KMS-11 (cell line): ENCODE measurements at regions not wholly inside any gene's neighbourhood (a gene's known extent, or its start where the extent isn't known, plus 50 kb on each side); places are given as distances from the start of the nearest gene placed in this dataset.

Experiments used
- H2AFZ ChIP-seq: fragments of 200-600 bp; sonication (generic); 2 replicates; pipeline ENCODE4 v1.6.1; 2016; ENCODE audit warnings: antibody characterized with exemption, mixed run types, low read depth
- H3K27ac ChIP-seq: fragments of 200-600 bp; sonication (generic); 2 replicates; pipeline ENCODE4 v1.6.1; 2016; ENCODE audit warnings: mild to moderate bottlenecking, mixed run types
- H3K27me3 ChIP-seq: fragments of 200-600 bp; sonication (generic); 2 replicates; pipeline ENCODE4 v1.6.1; 2017; ENCODE audit warnings: mild to moderate bottlenecking, low read depth, mixed run types, moderate library complexity; ENCODE audit not compliant: insufficient read depth
- H3K36me3 ChIP-seq: fragments of 200-600 bp; sonication (generic); 2 replicates; pipeline ENCODE4 v1.6.1; 2017; ENCODE audit warnings: mild to moderate bottlenecking, mixed run types; ENCODE audit not compliant: insufficient read depth
- H3K4me1 ChIP-seq: fragments of 200-600 bp; sonication (generic); 2 replicates; pipeline ENCODE4 v1.6.1; 2016; ENCODE audit warnings: mild to moderate bottlenecking, low read depth, mixed run types; ENCODE audit not compliant: poor library complexity, severe bottlenecking
- H3K4me2 ChIP-seq: fragments of 200-600 bp; sonication (generic); 2 replicates; pipeline ENCODE4 v1.7.0; 2016; ENCODE audit warnings: mild to moderate bottlenecking, mixed run types
- H3K4me3 ChIP-seq: fragments of 200-600 bp; sonication (generic); IDR thresholded peaks from 2 replicates; pipeline ENCODE4 v1.6.1; 2017; ENCODE audit warnings: low read depth, low read length, mixed read lengths; ENCODE audit not compliant: insufficient read depth
- H3K79me2 ChIP-seq: fragments of 200-600 bp; sonication (generic); 2 replicates; pipeline ENCODE4 v1.6.1; 2016; ENCODE audit warnings: low read depth, mixed run types; ENCODE audit not compliant: insufficient read depth
- H3K9ac ChIP-seq: fragments of 200-600 bp; sonication (generic); 2 replicates; pipeline ENCODE4 v1.6.1; 2016; ENCODE audit warnings: mild to moderate bottlenecking, mixed run types
- H4K20me1 ChIP-seq: fragments of 200-600 bp; sonication (generic); 2 replicates; pipeline ENCODE4 v1.6.1; 2016; ENCODE audit warnings: mild to moderate bottlenecking, mixed run types; ENCODE audit not compliant: insufficient read depth
- TF ChIP-seq, protein P1 (sequence below): fragments of 200-600 bp; sonication (generic); conservative IDR thresholded peaks from 2 replicates; pipeline ENCODE4 v1.6.1; 2017; ENCODE audit warnings: low read depth, mild to moderate bottlenecking, antibody characterized with exemption, low read length, moderate library complexity, mixed read lengths

DNA sequence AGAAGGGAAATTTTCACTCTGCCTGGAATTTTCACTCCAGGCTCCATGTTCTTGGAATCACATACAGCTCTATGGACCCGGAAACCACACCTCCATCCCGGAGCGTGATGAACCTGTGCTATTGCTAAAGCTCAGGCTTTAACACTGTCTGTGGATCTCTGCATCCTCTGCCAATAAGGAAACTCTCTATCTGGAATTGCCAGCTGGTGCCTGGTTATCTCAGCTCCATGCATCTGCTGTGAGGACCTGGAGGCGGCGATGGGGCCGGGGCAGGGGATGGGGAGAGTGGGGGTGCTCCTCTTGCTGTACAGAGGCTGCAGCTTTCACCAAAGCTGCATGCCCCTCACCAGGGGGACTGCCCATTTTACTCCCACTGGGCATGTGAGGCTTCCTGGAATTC is 754.0 kb upstream of the SOX11 start:
- Histone ChIP-seq H2AFZ (no peak overlapping the region), H3K4me2 (no peak overlapping the region), H4K20me1 (no peaks in the 10 kb centered on the region), H3K27ac (no peak overlapping the region), H3K36me3 (no peaks in the 10 kb centered on the region), H3K4me1 (no peaks in the 10 kb centered on the region), H3K27me3 (no peaks in the 10 kb centered on the region), H3K79me2 (no peaks in the 10 kb centered on the region), H3K9ac (no peak overlapping the region), H3K4me3 (no peak overlapping the region)
- TF ChIP-seq, protein P1, sequence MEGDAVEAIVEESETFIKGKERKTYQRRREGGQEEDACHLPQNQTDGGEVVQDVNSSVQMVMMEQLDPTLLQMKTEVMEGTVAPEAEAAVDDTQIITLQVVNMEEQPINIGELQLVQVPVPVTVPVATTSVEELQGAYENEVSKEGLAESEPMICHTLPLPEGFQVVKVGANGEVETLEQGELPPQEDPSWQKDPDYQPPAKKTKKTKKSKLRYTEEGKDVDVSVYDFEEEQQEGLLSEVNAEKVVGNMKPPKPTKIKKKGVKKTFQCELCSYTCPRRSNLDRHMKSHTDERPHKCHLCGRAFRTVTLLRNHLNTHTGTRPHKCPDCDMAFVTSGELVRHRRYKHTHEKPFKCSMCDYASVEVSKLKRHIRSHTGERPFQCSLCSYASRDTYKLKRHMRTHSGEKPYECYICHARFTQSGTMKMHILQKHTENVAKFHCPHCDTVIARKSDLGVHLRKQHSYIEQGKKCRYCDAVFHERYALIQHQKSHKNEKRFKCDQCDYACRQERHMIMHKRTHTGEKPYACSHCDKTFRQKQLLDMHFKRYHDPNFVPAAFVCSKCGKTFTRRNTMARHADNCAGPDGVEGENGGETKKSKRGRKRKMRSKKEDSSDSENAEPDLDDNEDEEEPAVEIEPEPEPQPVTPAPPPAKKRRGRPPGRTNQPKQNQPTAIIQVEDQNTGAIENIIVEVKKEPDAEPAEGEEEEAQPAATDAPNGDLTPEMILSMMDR, result no peak

DNA sequence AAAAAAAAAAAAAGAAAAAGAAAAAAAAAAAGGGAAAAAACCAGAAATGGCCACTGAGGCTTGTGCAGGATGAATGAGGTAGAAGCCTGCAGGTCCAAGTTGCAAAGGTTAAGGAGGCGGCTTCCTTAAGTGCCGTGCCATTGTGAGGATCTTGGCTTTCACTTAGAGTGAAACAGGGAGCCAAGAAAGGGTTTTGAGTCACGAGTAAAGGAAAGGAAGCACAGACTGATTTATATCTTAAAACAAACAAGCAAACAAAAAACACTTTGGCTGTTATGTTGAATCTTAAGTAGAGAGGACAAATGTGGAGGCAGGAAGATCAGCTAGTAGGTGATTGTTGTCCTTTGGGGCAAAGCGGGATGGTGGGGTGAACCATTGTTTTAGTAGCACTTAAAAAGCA is 749.7 kb upstream of the SOX11 start:
- H3K4me1 ChIP-seq, result no peaks in the 10 kb centered on the region
- no peaks in the 10 kb centered on the region for H3K79me2 ChIP-seq
- no peaks in the 10 kb centered on the region for H3K27me3 ChIP-seq
- no peak overlapping the region for H3K4me3 ChIP-seq
- H3K4me2 ChIP-seq, result no peak overlapping the region
- no peaks in the 10 kb centered on the region for H4K20me1 ChIP-seq
- no peak overlapping the region for H3K9ac ChIP-seq
- no peaks in the 10 kb centered on the region for H3K36me3 ChIP-seq
- no peak overlapping the region for H3K27ac ChIP-seq
- no peak overlapping the region for H2AFZ ChIP-seq
- TF ChIP-seq, protein P1, result no peak

DNA sequence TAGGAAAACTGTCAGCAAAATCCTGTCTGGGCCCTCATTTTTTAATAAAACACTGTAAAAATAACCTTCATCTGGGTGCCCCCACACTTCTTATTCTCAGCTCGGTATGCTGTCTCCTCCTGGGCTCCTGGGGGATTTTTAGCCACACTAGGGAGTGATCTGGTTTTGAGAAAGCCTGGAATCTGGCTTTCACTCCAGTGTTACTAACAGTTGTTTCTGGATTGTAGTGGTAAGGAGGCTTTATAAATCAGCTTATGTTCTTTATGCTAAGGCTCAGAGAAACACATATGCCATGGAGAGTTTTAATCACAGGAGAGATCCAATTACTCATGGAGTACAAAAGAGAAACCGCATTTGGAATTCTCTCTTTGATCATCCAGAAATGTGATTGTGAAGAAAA is 744.3 kb upstream of the SOX11 start:
- no peaks in the 10 kb centered on the region for H3K36me3 ChIP-seq
- TF ChIP-seq, protein P1, result no peak
- no peak overlapping the region for H3K27ac ChIP-seq
- H3K9ac ChIP-seq, result no peak overlapping the region
- no peaks in the 10 kb centered on the region for H4K20me1 ChIP-seq
- no peak overlapping the region for H2AFZ ChIP-seq
- no peaks in the 10 kb centered on the region for H3K79me2 ChIP-seq
- H3K4me2 ChIP-seq, result no peak overlapping the region
- no peaks in the 10 kb centered on the region for H3K27me3 ChIP-seq
- no peaks in the 10 kb centered on the region for H3K4me1 ChIP-seq
- no peak overlapping the region for H3K4me3 ChIP-seq

DNA sequence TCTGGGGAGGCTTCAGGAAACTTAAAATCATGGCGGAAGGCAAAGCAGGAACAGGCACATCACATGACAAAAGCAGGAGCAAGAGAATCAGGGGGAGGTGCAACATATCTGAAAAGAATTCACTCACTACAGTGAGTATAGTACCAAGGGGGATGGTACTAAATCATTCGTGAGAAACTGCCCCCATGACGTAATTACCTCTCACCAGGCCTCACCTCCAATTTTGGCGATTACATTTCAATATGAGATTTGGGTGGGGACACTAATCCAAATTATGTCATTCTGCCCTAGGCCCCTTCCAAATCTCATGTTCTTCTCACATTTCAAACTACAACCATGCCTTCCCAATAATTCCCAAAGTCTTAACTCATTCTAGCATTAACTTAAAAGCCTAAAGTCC is 740.8 kb upstream of the SOX11 start:
- Histone ChIP-seq H3K79me2 (no peaks in the 10 kb centered on the region), H2AFZ (no peak overlapping the region), H3K27ac (no peak overlapping the region), H4K20me1 (no peaks in the 10 kb centered on the region), H3K27me3 (no peaks in the 10 kb centered on the region), H3K4me3 (no peak overlapping the region), H3K4me2 (no peak overlapping the region), H3K36me3 (no peaks in the 10 kb centered on the region), H3K9ac (no peak overlapping the region), H3K4me1 (no peaks in the 10 kb centered on the region)
- TF ChIP-seq, protein P1, result no peak

DNA sequence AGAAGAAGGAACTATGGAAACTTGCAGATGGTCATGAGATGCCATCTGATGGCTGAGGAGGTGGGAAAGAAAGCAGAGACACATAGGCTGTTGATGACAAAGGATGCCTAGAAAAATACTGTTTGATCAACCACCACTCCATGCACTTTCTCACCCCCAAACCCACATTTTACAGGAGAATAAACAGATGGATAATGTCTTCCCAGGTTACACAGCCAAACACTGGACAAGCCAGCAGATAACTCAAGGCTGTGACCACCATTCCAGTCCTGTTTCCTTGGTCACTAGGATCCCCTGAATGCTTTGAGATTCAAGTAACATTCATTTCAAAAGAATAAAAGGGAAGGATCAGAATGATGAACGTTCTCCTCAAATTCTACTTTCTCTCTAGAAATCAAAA is 733.0 kb upstream of the SOX11 start:
- Histone ChIP-seq H3K4me1 (no peaks in the 10 kb centered on the region), H2AFZ (no peak overlapping the region), H4K20me1 (no peaks in the 10 kb centered on the region), H3K27ac (no peak overlapping the region), H3K36me3 (no peaks in the 10 kb centered on the region), H3K9ac (no peak overlapping the region), H3K79me2 (no peaks in the 10 kb centered on the region), H3K27me3 (no peaks in the 10 kb centered on the region), H3K4me2 (no peak overlapping the region), H3K4me3 (no peak overlapping the region)
- TF ChIP-seq, protein P1, result no peak
